GM21381 (cell line): ENCODE measurements at regions not wholly inside any gene's neighbourhood (a gene's known extent, or its start where the extent isn't known, plus 50 kb on each side); places are given as distances from the start of the nearest gene placed in this dataset.
"Not testable (repeated sequence)": the region's sequence is repeated elsewhere in the genome, so short reads cannot be mapped to it uniquely, and the experiment has no call there.

Experiments used
- ATAC-seq: cut with Tn5 transposase; IDR thresholded peaks from one replicate; pipeline ENCODE4 v1.9.1; 2021; ENCODE audit warnings: mild to moderate bottlenecking, moderate library complexity; ENCODE audit not compliant: unreplicated experiment

GRCh38 chr1:121518726-121519041, 333.9 kb downstream of the SRGAP2C start:
- no peak for ATAC-seq

DNA sequence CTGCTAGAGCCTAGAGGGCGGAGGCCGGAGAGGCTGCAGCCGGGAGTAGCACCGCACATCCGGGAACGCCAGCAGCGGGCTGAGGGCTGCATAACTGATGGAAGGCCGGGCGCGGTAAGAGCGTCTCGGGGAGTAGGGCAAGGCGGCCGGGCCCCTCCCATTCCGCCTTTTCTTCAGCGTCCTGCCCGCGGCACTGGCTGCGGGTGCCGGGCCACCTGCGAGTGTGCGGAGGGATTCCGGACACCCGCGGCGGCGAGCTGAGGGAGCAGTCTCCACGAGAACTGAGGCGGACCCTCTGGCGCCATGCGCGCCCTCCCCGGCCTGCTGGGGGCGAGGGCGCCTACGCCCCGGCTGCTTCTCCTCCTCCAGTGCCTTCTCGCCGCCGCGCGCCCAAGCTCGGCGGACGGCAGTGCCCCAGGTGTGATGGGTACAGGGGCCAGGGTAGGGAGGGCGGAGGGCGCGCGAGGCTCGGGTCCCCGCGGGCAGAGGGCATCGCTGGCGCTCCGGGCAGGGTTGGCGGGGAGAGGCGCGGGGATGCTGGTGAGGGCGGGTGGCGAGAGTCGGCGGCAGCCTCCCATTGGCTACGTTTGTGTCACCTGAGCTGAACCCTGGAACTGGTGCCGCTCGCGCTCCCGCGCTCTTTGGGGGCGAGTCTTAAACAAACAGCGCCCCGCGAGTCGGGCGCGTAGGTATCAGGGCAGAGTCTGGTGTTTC, 334.4 kb downstream of the SRGAP2C start:
- ATAC-seq: peak; percentile 50

DNA sequence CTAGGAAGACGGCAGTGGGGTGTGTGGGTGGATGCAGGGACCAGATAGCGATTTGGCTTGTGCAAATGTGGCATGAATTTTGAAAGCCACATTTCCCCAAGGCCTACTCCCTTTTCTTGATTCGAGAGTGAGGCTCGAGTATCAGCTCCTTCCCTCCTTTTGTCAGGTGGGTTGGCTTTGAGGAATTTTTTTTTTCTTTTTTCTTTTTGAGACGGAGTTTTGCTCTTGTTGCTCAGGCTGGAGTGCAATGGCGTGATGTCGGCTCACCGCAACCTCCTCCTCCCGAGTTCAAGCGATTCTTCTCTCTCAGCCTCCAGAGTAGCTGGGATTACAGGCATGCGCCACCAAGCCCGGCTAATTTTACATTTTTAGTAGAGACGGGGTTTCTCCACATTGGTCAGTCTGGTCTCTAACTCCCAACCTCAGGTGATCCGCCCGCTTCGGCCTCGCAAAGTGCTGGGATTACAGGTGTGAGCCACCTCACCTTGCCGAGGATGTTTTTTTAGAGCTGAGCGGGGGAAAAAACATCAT, 335.0 kb downstream of the SRGAP2C start:
- not testable (repeated sequence) for ATAC-seq

DNA sequence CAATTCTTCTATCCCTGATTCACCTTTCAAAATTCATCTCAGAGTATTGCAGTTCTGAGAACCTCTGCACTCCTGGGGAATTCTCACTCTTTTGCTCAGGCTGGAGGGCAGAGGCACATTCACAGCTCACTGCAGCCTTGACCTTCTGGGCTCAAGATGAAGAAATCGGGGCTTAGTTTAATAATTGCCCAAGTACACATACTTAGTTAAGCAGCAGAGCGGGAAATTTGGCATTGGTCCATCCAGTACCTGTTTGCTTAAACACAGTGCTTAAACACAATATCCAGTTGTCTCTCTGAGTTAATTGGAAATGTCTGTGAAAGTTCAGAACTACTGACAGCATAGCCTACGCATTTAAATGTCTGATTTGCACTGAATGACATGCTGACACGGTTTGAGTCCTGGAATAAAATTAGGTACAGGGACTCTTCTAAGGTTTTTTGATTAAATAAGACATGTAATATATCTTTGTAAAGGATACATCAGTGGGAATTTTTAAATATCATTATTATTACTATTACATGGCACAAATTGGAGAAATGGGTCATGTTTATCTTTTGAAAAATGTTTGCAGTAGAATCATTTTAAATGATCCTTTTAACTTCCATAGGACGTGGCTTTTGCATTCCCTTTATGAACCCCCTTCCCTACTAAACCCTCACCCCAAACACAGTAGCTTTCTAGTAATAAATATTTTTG, 337.4 kb downstream of the SRGAP2C start:
- ATAC-seq: no peak

DNA sequence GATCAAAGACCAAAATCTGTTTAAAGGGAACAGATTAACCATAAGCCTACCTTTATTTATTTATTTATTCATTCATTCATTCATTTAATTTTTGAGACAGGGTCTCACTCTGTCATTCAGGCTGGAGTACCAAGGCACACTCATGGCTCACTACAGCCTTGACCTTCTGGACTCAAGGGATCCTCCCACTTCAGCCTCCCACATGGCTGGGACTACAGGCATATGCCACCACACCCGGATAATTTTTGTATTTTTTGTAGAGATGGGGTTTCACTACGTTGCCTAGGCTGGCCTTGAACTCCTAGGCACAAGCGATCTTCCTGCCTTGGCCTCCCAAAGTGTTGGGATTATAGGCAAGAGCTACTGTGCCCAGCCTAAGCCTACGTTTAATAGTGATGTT, 338.3 kb downstream of the SRGAP2C start:
- ATAC-seq: not testable (repeated sequence)

- no peak for ATAC-seq
Observed at GRCh38 chr1:121525355-121525754, 340.6 kb downstream of the SRGAP2C start.

DNA sequence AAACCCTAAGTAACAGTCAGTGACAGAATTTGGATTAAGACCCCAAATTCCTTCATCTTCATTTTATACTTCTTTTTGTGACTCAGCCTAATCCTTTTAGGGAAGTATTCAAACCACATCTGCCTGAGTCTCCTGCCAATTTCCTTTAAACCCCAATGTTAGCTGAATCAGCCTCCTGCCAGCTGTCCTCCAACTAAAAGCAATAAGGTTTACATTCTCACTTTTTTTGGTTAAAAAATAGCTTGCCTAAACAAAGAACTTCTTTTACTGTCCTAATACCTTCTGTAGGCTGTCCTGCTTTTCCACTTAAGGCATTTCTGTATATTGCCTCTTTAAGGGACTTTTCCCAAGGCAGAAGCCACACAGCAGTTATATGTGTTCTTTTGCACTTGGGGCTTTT, 344.2 kb downstream of the SRGAP2C start:
- not testable (repeated sequence) for ATAC-seq

GRCh38 chr1:121530026-121530425, 345.3 kb downstream of the SRGAP2C start:
- not testable (repeated sequence) for ATAC-seq

GRCh38 chr1:121531747-121532146, 347.0 kb downstream of the SRGAP2C start:
- not testable (repeated sequence) for ATAC-seq

- ATAC-seq: not testable (repeated sequence)
Observed at GRCh38 chr1:121538148-121538547, 353.4 kb downstream of the SRGAP2C start.

GRCh38 chr1:121538943-121539575, 354.3 kb downstream of the SRGAP2C start:
- ATAC-seq: no peak

DNA sequence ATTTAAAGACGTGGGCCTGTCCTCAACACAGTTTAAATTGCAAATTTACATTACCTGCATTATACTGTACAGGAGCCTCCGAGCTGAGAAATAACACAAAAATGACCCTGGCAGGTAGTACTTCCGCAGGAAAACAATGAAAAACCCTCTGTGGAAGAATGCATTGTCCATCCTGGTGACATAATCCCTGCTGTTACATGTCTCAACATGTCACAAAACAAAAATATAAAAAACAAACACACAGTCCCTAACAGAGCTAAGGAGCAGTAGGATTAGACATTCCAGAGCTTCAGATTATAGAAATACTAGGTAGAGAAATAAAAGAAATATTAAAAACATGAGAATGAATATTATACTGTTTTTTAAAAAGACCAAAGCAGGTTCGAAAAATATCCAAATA, 359.2 kb downstream of the SRGAP2C start:
- ATAC-seq: not testable (repeated sequence)

- ATAC-seq: no peak
Observed at GRCh38 chr1:121544500-121544899, 359.7 kb downstream of the SRGAP2C start.

DNA sequence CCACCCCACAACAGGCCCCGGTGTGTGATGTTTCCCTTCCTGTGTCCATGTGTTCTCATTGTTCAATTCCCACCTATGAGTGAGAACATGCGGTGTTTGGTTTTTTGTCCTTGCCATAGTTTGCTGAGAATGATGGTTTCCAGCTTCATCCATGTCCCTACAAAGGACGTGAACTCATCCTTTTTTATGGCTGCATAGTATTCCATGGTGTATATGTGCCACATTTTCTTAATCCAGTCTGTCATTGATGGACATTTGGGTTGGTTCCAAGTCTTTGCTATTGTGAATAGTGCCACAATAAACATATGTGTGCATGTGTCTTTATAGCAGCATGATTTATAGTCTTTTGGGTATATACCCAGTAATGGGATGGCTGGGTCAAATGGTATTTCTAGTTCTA, 361.1 kb downstream of the SRGAP2C start:
- not testable (repeated sequence) for ATAC-seq

DNA sequence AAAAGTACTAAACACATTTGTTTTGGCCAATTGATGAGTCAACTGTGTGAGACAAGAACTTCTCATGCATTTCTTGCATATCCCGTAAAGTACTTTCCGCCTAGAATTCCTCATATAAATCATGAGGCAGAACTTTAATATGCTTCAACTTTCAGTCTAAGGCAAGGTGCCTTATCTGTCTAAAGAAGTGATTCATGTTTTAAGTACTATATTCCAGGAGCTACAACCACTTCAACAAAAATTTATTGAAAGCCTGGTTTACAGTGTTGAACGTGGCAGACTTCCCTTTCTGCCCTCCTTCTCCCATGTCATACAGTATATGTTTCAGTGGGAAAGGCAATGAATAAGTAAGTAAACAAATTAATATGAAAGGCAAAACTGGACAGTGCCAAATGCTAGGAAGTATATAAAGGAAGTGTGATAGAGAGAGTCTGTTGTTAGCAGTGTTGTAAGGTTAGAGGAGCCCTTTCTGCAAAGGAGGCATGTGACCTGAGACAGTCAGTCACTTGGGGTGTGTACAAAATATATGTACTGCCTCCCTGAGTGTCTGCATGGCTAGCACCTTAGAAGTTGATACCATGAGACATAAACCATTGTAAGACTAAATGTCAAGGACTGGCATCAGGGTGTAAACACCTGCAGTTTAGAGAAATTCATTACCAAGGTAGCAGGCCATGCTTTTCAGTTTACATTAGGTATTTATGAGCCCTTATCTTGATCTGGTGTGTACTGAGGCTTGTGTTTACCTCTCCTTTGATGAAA, 362.2 kb downstream of the SRGAP2C start:
- ATAC-seq: no peak

- ATAC-seq: not testable (repeated sequence)
Observed at GRCh38 chr1:121547726-121548125, 363.0 kb downstream of the SRGAP2C start.

GRCh38 chr1:121550817-121551216, 366.0 kb downstream of the SRGAP2C start:
- ATAC-seq: not testable (repeated sequence)

GRCh38 chr1:121551491-121551890, 366.7 kb downstream of the SRGAP2C start:
- ATAC-seq: not testable (repeated sequence)

DNA sequence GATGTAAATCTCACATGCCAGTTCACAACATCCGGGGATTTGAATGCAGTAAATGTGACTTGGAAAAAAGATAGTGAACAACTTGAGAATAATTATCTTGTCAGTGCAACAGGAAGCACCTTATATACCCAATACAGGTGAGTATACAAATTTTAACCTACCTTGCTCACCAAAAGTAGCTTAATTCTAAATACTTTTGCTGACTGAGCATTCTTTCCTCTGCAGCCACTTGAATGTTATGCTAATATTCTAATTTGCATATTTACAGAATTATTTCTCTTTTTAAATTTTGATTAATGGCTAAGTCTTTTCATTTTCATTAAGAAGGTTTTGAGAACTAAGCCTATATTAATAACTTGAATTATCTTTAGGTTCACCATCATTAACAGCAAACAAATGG, 371.8 kb downstream of the SRGAP2C start:
- not testable (repeated sequence) for ATAC-seq

GRCh38 chr1:121558034-121558433, 373.3 kb downstream of the SRGAP2C start:
- not testable (repeated sequence) for ATAC-seq

- no peak for ATAC-seq
Observed at GRCh38 chr1:121558514-121558913, 373.7 kb downstream of the SRGAP2C start.
